ENCODE measurements at regions not wholly inside any gene's neighbourhood (a gene's known extent, or its start where the extent isn't known, plus 50 kb on each side); places are given as distances from the start of the nearest gene placed in this dataset.

GRCh38 chr5:144040615-144041305, 129.7 kb downstream of the YIPF5 start:
- no peak overlapping the region for H3K9ac ChIP-seq (ENCODE audit: low read length)
- H3K4me3 ChIP-seq (ENCODE audit: low read length), result no peak overlapping the region
- no peaks in the 10 kb centered on the region for H3K9me2 ChIP-seq (ENCODE audit: insufficient read depth, low read length)
- H3K4me2 ChIP-seq (ENCODE audit: low read length), result no peak overlapping the region
- no peaks in the 10 kb centered on the region for H3K9me3 ChIP-seq (ENCODE audit: low read length)
- H3K79me2 ChIP-seq (replicated peaks; ENCODE audit: insufficient read depth, low read length), result no peaks in the 10 kb centered on the region
- no peak overlapping the region for H3K27ac ChIP-seq (ENCODE audit: low read length)
- H3F3A ChIP-seq (ENCODE audit: insufficient read depth, low read length, poor library complexity, severe bottlenecking), result no peaks in the 10 kb centered on the region
- no peaks in the 10 kb centered on the region for H4K20me1 ChIP-seq (ENCODE audit: insufficient read depth)
- TF ChIP-seq SMC3 (conservative IDR thresholded peaks at IDR 0.05; ENCODE audit: poor library complexity) (no peak), REST (IDR thresholded peaks at IDR 0.05; ENCODE audit: borderline replicate concordance) (no peak), EZH2 (IDR thresholded peaks at IDR 0.05; ENCODE audit: borderline replicate concordance, insufficient read depth, low read length, poor library complexity, severe bottlenecking) (no peak), MXI1 (conservative IDR thresholded peaks at IDR 0.05; ENCODE audit: poor library complexity, severe bottlenecking) (no peak), TAF1 (IDR thresholded peaks at IDR 0.05; ENCODE audit: low read depth) (no peak), RAD21 (conservative IDR thresholded peaks at IDR 0.05) (no peak), EP300 (conservative IDR thresholded peaks at IDR 0.05; ENCODE audit: poor library complexity, severe bottlenecking) (no peak), CTCF (IDR thresholded peaks at IDR 0.05; ENCODE audit: poor library complexity, severe bottlenecking) (no peak), POLR2AphosphoS5 (IDR thresholded peaks at IDR 0.05) (no peak)
- H3K36me3 ChIP-seq (ENCODE audit: insufficient read depth, low read length), result no peaks in the 10 kb centered on the region
- H2AFZ ChIP-seq (ENCODE audit: low read depth, low read length), result no peak overlapping the region
- no peaks in the 10 kb centered on the region for H3K27me3 ChIP-seq (ENCODE audit: insufficient read depth, low read depth, low read length)

- H2AFZ ChIP-seq (ENCODE audit: low read depth, low read length), result no peak overlapping the region
Measured at GRCh38 chr5:144042156-144042555, 128.3 kb downstream of the YIPF5 start.

More at GRCh38 chr5:144042156-144042555, 128.3 kb downstream of the YIPF5 start:
- H3K27me3 ChIP-seq (ENCODE audit: insufficient read depth, low read depth, low read length), result no peaks in the 10 kb centered on the region
- no peak overlapping the region for H3K4me3 ChIP-seq (ENCODE audit: low read length)
- no peak overlapping the region for H3K27ac ChIP-seq (ENCODE audit: low read length)
- H3K4me2 ChIP-seq (ENCODE audit: low read length), result no peak overlapping the region
- H3K9ac ChIP-seq (ENCODE audit: low read length), result no peak overlapping the region
- H3K36me3 ChIP-seq (ENCODE audit: insufficient read depth, low read length), result no peaks in the 10 kb centered on the region
- no peaks in the 10 kb centered on the region for H3K9me3 ChIP-seq (ENCODE audit: low read length)
- TF ChIP-seq REST (IDR thresholded peaks at IDR 0.05; ENCODE audit: borderline replicate concordance) (no peak), SMC3 (conservative IDR thresholded peaks at IDR 0.05; ENCODE audit: poor library complexity) (no peak), MXI1 (conservative IDR thresholded peaks at IDR 0.05; ENCODE audit: poor library complexity, severe bottlenecking) (no peak), TAF1 (IDR thresholded peaks at IDR 0.05; ENCODE audit: low read depth) (no peak), POLR2AphosphoS5 (IDR thresholded peaks at IDR 0.05) (no peak), CTCF (IDR thresholded peaks at IDR 0.05; ENCODE audit: poor library complexity, severe bottlenecking) (no peak), RAD21 (conservative IDR thresholded peaks at IDR 0.05) (no peak), EZH2 (IDR thresholded peaks at IDR 0.05; ENCODE audit: borderline replicate concordance, insufficient read depth, low read length, poor library complexity, severe bottlenecking) (no peak), EP300 (conservative IDR thresholded peaks at IDR 0.05; ENCODE audit: poor library complexity, severe bottlenecking) (no peak)
- no peaks in the 10 kb centered on the region for H4K20me1 ChIP-seq (ENCODE audit: insufficient read depth)
- H3F3A ChIP-seq (ENCODE audit: insufficient read depth, low read length, poor library complexity, severe bottlenecking), result no peaks in the 10 kb centered on the region
- no peaks in the 10 kb centered on the region for H3K79me2 ChIP-seq (replicated peaks; ENCODE audit: insufficient read depth, low read length)
- no peaks in the 10 kb centered on the region for H3K9me2 ChIP-seq (ENCODE audit: insufficient read depth, low read length)

Measured in neural cell (in vitro differentiated cells).